Fibroblast of lung (primary cell): ENCODE measurements at regions not wholly inside any gene's neighbourhood (a gene's known extent, or its start where the extent isn't known, plus 50 kb on each side); places are given as distances from the start of the nearest gene placed in this dataset.

Experiments
- CTCF ChIP-seq, 2 donors: IDR thresholded peaks in 1 of 2; conservative IDR thresholded peaks in 1 of 2; 1 replicate in 1 of 2; 2 replicates in 1 of 2; pipeline ENCODE4 v1.5.1; 2011 to 2012; ENCODE audit warnings: low read length in 2 of 2, control low read depth in 1 of 2, inconsistent platforms in 1 of 2, low read depth in 1 of 2, mild to moderate bottlenecking in 1 of 2
- EZH2 ChIP-seq: IDR thresholded peaks from 2 replicates; pipeline ENCODE4 v1.5.1; 2012; ENCODE audit warnings: low read length, control low read depth, mild to moderate bottlenecking; ENCODE audit errors: missing control alignments

GRCh38 chr1:228833911-228834688 is 98.8 kb downstream of the RHOU start:
- TF ChIP-seq CTCF (conservative IDR thresholded peaks at IDR 0.05 in 1 of 2, IDR thresholded peaks at IDR 0.05 in 1 of 2; ENCODE audit: low read depth in 1 of 2, low read length in 2 of 2) (no peak), EZH2 (no peak)
